ENCODE measurements at regions not wholly inside any gene's neighbourhood (a gene's known extent, or its start where the extent isn't known, plus 50 kb on each side); places are given as distances from the start of the nearest gene placed in this dataset.

- H3K36me3 ChIP-seq, result no peaks in the 10 kb centered on the region
Measured at GRCh38 chr11:8777907-8778767, 95.5 kb downstream of the RPL27A start.

GRCh38 chr11:8779107-8779506 lies 96.5 kb downstream of the RPL27A start:
- Histone ChIP-seq H3K4me1 (0 out of 20 replicates have a peak, but pooled peaks cover 0 to 5% (median 0%) of the 10 kb centered on the region in 10 experiments), H3K4me3 (no peak overlapping the region), H3K27ac (no peak overlapping the region), H3K4me2 (no peak overlapping the region), H3K27me3 (no peaks in the 10 kb centered on the region), H3K36me3 (no peaks in the 10 kb centered on the region), H4K20me1 (no peaks in the 10 kb centered on the region), H3K9ac (no peak overlapping the region), H3K9me3 (replicated peaks in 1 of 11) (no peaks in the 10 kb centered on the region)
- TF ChIP-seq Cebpa-rat (IDR thresholded peaks at IDR 0.05), result no peak

More at GRCh38 chr11:8777907-8778767, 95.5 kb downstream of the RPL27A start:
- H3K4me3 ChIP-seq, result no peak overlapping the region
- no peak for TF ChIP-seq Cebpa-rat (IDR thresholded peaks at IDR 0.05)
- no peak overlapping the region for H3K9ac ChIP-seq
- 0 out of 20 replicates have a peak, but pooled peaks cover 0 to 7% (median 0%) of the 10 kb centered on the region in 10 experiments for H3K4me1 ChIP-seq
- no peaks in the 10 kb centered on the region for H3K9me3 ChIP-seq (replicated peaks in 1 of 11)
- no peak overlapping the region for H3K27ac ChIP-seq
- H3K27me3 ChIP-seq, result no peaks in the 10 kb centered on the region
- no peak overlapping the region; a peak in 1 of 22 replicates for H3K4me2 ChIP-seq
- H4K20me1 ChIP-seq, result no peaks in the 10 kb centered on the region

- Histone ChIP-seq H3K36me3 (no peaks in the 10 kb centered on the region), H3K9me3 (replicated peaks in 1 of 11) (no peaks in the 10 kb centered on the region), H3K9ac (no peak overlapping the region), H3K4me2 (no peak overlapping the region), H3K27ac (no peak overlapping the region), H3K27me3 (no peaks in the 10 kb centered on the region), H3K4me3 (no peak overlapping the region), H3K4me1 (no peaks in the 10 kb centered on the region), H4K20me1 (no peaks in the 10 kb centered on the region)
- no peak for TF ChIP-seq Cebpa-rat (IDR thresholded peaks at IDR 0.05)
Measured at GRCh38 chr11:8779732-8780131, 97.1 kb downstream of the RPL27A start.

- Histone ChIP-seq H3K27me3 (no peaks in the 10 kb centered on the region), H3K36me3 (no peaks in the 10 kb centered on the region), H3K9me3 (replicated peaks in 1 of 11) (no peaks in the 10 kb centered on the region), H4K20me1 (no peaks in the 10 kb centered on the region), H3K27ac (no peak overlapping the region), H3K4me1 (peaks cover 0 to 16% (median 11%) of the 10 kb centered on the region in 10 experiments; a peak in 9 of 20 replicates), H3K9ac (no peak overlapping the region), H3K4me2 (no peak overlapping the region), H3K4me3 (no peak overlapping the region)
- no peak for TF ChIP-seq Cebpa-rat (IDR thresholded peaks at IDR 0.05)
Measured at GRCh38 chr11:8784954-8785353, 102.4 kb downstream of the RPL27A start.

- no peaks in the 10 kb centered on the region for H3K36me3 ChIP-seq
- no peaks in the 10 kb centered on the region for H3K27me3 ChIP-seq
- H3K4me2 ChIP-seq, result no peak overlapping the region
- H4K20me1 ChIP-seq, result no peaks in the 10 kb centered on the region
- no peaks in the 10 kb centered on the region for H3K9me3 ChIP-seq (replicated peaks in 1 of 11)
- TF ChIP-seq Cebpa-rat (IDR thresholded peaks at IDR 0.05), result no peak
- H3K4me1 ChIP-seq, result peaks cover 0 to 16% (median 11%) of the 10 kb centered on the region in 10 experiments; a peak in 9 of 20 replicates
- H3K9ac ChIP-seq, result no peak overlapping the region
- H3K27ac ChIP-seq, result no peak overlapping the region
- no peak overlapping the region for H3K4me3 ChIP-seq
Measured at GRCh38 chr11:8785457-8785856, 102.9 kb downstream of the RPL27A start.

- H3K27ac ChIP-seq, result no peak overlapping the region
- no peak overlapping the region for H3K4me2 ChIP-seq
- peaks cover 0 to 16% (median 11%) of the 10 kb centered on the region in 10 experiments; a peak in 9 of 20 replicates for H3K4me1 ChIP-seq
- no peaks in the 10 kb centered on the region for H3K36me3 ChIP-seq
- no peak overlapping the region for H3K9ac ChIP-seq
- H4K20me1 ChIP-seq, result no peaks in the 10 kb centered on the region
- H3K4me3 ChIP-seq, result no peak overlapping the region
- no peaks in the 10 kb centered on the region for H3K27me3 ChIP-seq
- no peaks in the 10 kb centered on the region for H3K9me3 ChIP-seq (replicated peaks in 1 of 11)
- no peak for TF ChIP-seq Cebpa-rat (IDR thresholded peaks at IDR 0.05)
Measured at GRCh38 chr11:8785998-8786397, 103.4 kb downstream of the RPL27A start.

- peak overlapping the region in 6 of 11 experiments; percentile 4 to 35 (median 15); a peak in 3 of 22 replicates for H3K4me2 ChIP-seq
- no peak overlapping the region for H3K4me3 ChIP-seq
- no peaks in the 10 kb centered on the region for H4K20me1 ChIP-seq
- no peak overlapping the region for H3K9ac ChIP-seq
- no peaks in the 10 kb centered on the region for H3K9me3 ChIP-seq (replicated peaks in 1 of 11)
- peaks cover 0 to 16% (median 11%) of the 10 kb centered on the region in 10 experiments; a peak in 9 of 20 replicates for H3K4me1 ChIP-seq
- TF ChIP-seq Cebpa-rat (IDR thresholded peaks at IDR 0.05), result no peak
- H3K27ac ChIP-seq, result no peak overlapping the region
- no peaks in the 10 kb centered on the region for H3K36me3 ChIP-seq
- no peaks in the 10 kb centered on the region for H3K27me3 ChIP-seq
Measured at GRCh38 chr11:8786933-8787332, 104.3 kb downstream of the RPL27A start.

- Histone ChIP-seq H3K4me3 (no peak overlapping the region), H3K27ac (no peak overlapping the region), H4K20me1 (no peaks in the 10 kb centered on the region), H3K4me2 (peak overlapping the region in 6 of 11 experiments; percentile 4 to 35 (median 15); a peak in 4 of 22 replicates), H3K9me3 (replicated peaks in 1 of 11) (no peaks in the 10 kb centered on the region), H3K4me1 (peaks cover 0 to 16% (median 11%) of the 10 kb centered on the region in 10 experiments; a peak in 9 of 20 replicates), H3K9ac (no peak overlapping the region), H3K27me3 (no peaks in the 10 kb centered on the region), H3K36me3 (no peaks in the 10 kb centered on the region)
- TF ChIP-seq Cebpa-rat (IDR thresholded peaks at IDR 0.05), result no peak
Measured at GRCh38 chr11:8787372-8787771, 104.8 kb downstream of the RPL27A start.

- no peak overlapping the region for H3K4me3 ChIP-seq
- H3K27me3 ChIP-seq, result no peaks in the 10 kb centered on the region
- H3K27ac ChIP-seq, result no peak overlapping the region
- no peak for TF ChIP-seq Cebpa-rat (IDR thresholded peaks at IDR 0.05)
- H4K20me1 ChIP-seq, result no peaks in the 10 kb centered on the region
- peak overlapping the region in 4 of 11 experiments; percentile 3 to 37 (median 14); a peak in 2 of 22 replicates for H3K4me2 ChIP-seq
- peaks cover 6 to 16% (median 12%) of the 10 kb centered on the region in 10 experiments; a peak in 15 of 20 replicates for H3K4me1 ChIP-seq
- H3K36me3 ChIP-seq, result no peaks in the 10 kb centered on the region
- H3K9me3 ChIP-seq (replicated peaks in 1 of 11), result no peaks in the 10 kb centered on the region
- no peak overlapping the region for H3K9ac ChIP-seq
Measured at GRCh38 chr11:8788616-8789015, 106.0 kb downstream of the RPL27A start.

Measured in BLaER1 treated with 17β-estradiol and CSF1 and Interleukin-3, amounts not matched to agents 10 nM and 100 nM (cell line).